ENCODE measurements at regions not wholly inside any gene's neighbourhood (a gene's known extent, or its start where the extent isn't known, plus 50 kb on each side); places are given as distances from the start of the nearest gene placed in this dataset.

GRCh38 chr13:86066611-86067365 is 267.6 kb upstream of the SLITRK6 start:
- Histone ChIP-seq H3K14ac (ENCODE audit: insufficient read length) (no peak overlapping the region), H3K23me2 (ENCODE audit: low read depth, low read length) (no peaks in the 10 kb centered on the region), H2BK120ac (replicated peaks; ENCODE audit: low read depth, low read length) (no peak overlapping the region), H3K56ac (replicated peaks; ENCODE audit: insufficient read length, low read depth, low read length) (no peak overlapping the region), H3K4me2 (ENCODE audit: insufficient read depth in 1 of 2, low read depth in 2 of 2, low read length in 2 of 2) (no peak overlapping the region), H2BK15ac (ENCODE audit: low read length) (no peak overlapping the region), H4K20me1 (replicated peaks in 1 of 2; ENCODE audit: control insufficient read depth in 1 of 2, insufficient read depth in 2 of 2, low read length in 2 of 2) (no peaks in the 10 kb centered on the region), H3K9ac (replicated peaks in 1 of 4; ENCODE audit: extremely low read depth in 1 of 4, low read depth in 3 of 4, low read length in 3 of 4) (no peak overlapping the region), H2AK5ac (ENCODE audit: low read depth, low read length) (no peak overlapping the region), H4K91ac (replicated peaks; ENCODE audit: insufficient read length, low read length) (no peak overlapping the region), H2AFZ (ENCODE audit: low read length) (no peak overlapping the region), H3K18ac (ENCODE audit: extremely low read depth, low read length) (no peak overlapping the region), H3K9me3 (ENCODE audit: insufficient read depth in 2 of 2, low read depth in 1 of 2, low read length in 1 of 2) (no peaks in the 10 kb centered on the region), H3K4me3 (ENCODE audit: extremely low read depth in 1 of 4, insufficient read depth in 2 of 4, low read depth in 3 of 4, low read length in 4 of 4) (no peak overlapping the region), H3K79me2 (ENCODE audit: control insufficient read depth in 1 of 2, insufficient read depth in 2 of 2, low read length in 2 of 2) (no peaks in the 10 kb centered on the region), H3K4me1 (replicated peaks in 1 of 4; ENCODE audit: control insufficient read depth in 3 of 4, insufficient read depth in 4 of 4, low read length in 3 of 4) (no peaks in the 10 kb centered on the region), H4K8ac (ENCODE audit: extremely low read depth, insufficient read depth, low read length) (no peak overlapping the region), H3K36me3 (ENCODE audit: control insufficient read depth in 2 of 4, insufficient read depth in 4 of 4, low read length in 3 of 4) (no peaks in the 10 kb centered on the region), H4K5ac (ENCODE audit: insufficient read length, low read depth, low read length) (no peak overlapping the region), H3K4ac (replicated peaks; ENCODE audit: insufficient read length, low read depth, low read length) (no peak overlapping the region), H3K27ac (ENCODE audit: low read depth, low read length) (no peak overlapping the region), H3K79me1 (ENCODE audit: low read depth, low read length) (no peaks in the 10 kb centered on the region), H3K23ac (ENCODE audit: insufficient read length) (no peak overlapping the region), H2BK12ac (ENCODE audit: low read depth, low read length) (no peak overlapping the region), H2BK5ac (ENCODE audit: low read depth, low read length) (no peak overlapping the region), H3K27me3 (replicated peaks in 1 of 4; ENCODE audit: control insufficient read depth in 3 of 4, extremely low read depth in 1 of 4, insufficient read depth in 3 of 4, low read length in 3 of 4) (no peaks in the 10 kb centered on the region), H2BK20ac (ENCODE audit: low read length) (no peak overlapping the region)
- POLR2A ChIA-PET (ENCODE audit: partially characterized antibody): no interaction called here
- DNase-seq (ENCODE audit: low read depth in 1 of 2, low spot score in 2 of 2): no peak
- no peak for FAIRE-seq
- WGBS, 2 experiments (ENCODE audit: extremely low coverage in 1 of 2, insufficient coverage in 1 of 2, insufficient read length in 1 of 2, insufficient replicate concordance in 2 of 2, low coverage in 1 of 2, low lambda C conversion rate in 2 of 2, missing lambda C conversion rate in 1 of 2): 89% methylated on average over 4 of the region's 4 CpGs; no CpG with 5 or more reads in 1 of the 2 experiments
- CTCF ChIA-PET (ENCODE audit: partially characterized antibody): interaction anchor here (0.6 kb wide), 1 partner anchor 980 kb away, joined by 3 read pairs; no protein-coding TSS in a partner anchor
- TF ChIP-seq E2F6 (IDR thresholded peaks at IDR 0.05) (no peak), MAFK (IDR thresholded peaks at IDR 0.05; ENCODE audit: low read depth, low read length) (no peak), EGR1 (IDR thresholded peaks at IDR 0.05; ENCODE audit: borderline replicate concordance, low read depth, low read length) (no peak), MAX (IDR thresholded peaks at IDR 0.05) (no peak), USF2 (IDR thresholded peaks at IDR 0.05; ENCODE audit: low read length) (no peak), BCL11A (IDR thresholded peaks at IDR 0.05; ENCODE audit: low read depth in 2 of 2, low read length in 2 of 2) (no peak), RAD21 (IDR thresholded peaks at IDR 0.05 in 1 of 2, conservative IDR thresholded peaks at IDR 0.05 in 1 of 2; ENCODE audit: low read depth in 2 of 2, low read length in 2 of 2) (no peak), BRCA1 (IDR thresholded peaks at IDR 0.05; ENCODE audit: low read depth, low read length) (no peak), POLR2A (IDR thresholded peaks at IDR 0.05; ENCODE audit: control extremely low read depth in 1 of 2, low read depth in 2 of 2, low read length in 2 of 2) (no peak), SP1 (IDR thresholded peaks at IDR 0.05; ENCODE audit: low read depth, low read length) (no peak), CBX5 (IDR thresholded peaks at IDR 0.05; ENCODE audit: low read depth, low read length) (no peak)
